ENCODE measurements at regions not wholly inside any gene's neighbourhood (a gene's known extent, or its start where the extent isn't known, plus 50 kb on each side); places are given as distances from the start of the nearest gene placed in this dataset.

GRCh38 chr4:42809419-42810084 is 83.0 kb upstream of the GRXCR1 start:
- H3K27ac ChIP-seq = no peak overlapping the region
- TF ChIP-seq ZFX (IDR thresholded peaks at IDR 0.05; ENCODE audit: borderline replicate concordance) = no peak
- TF ChIP-seq, protein P1, sequence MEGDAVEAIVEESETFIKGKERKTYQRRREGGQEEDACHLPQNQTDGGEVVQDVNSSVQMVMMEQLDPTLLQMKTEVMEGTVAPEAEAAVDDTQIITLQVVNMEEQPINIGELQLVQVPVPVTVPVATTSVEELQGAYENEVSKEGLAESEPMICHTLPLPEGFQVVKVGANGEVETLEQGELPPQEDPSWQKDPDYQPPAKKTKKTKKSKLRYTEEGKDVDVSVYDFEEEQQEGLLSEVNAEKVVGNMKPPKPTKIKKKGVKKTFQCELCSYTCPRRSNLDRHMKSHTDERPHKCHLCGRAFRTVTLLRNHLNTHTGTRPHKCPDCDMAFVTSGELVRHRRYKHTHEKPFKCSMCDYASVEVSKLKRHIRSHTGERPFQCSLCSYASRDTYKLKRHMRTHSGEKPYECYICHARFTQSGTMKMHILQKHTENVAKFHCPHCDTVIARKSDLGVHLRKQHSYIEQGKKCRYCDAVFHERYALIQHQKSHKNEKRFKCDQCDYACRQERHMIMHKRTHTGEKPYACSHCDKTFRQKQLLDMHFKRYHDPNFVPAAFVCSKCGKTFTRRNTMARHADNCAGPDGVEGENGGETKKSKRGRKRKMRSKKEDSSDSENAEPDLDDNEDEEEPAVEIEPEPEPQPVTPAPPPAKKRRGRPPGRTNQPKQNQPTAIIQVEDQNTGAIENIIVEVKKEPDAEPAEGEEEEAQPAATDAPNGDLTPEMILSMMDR (IDR thresholded peaks at IDR 0.05) = no peak

DNA sequence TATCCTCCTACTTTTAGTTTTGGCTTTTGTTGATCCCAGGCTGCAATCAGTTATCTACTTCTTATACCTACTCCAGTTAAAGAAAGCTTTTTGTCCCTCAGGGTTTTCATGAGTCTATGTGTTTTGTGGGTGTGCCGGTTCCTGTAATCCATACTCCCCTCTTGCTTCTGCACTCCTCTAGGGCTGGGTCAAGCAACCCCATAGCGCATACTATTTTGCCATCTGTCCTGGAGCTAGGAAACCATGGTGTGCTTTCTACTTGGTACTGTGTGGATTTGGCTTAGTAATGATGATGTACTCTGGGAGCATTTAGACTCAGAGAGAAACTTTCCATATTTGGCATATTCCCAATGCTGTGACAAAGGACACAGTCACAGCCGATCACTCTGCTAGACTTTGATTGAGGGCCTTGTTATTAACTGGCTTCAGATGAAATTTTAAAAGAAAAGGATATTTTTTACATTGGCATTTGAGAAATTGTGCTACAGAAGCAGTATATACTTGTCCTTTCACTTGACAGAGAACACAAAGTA is 86.1 kb upstream of the GRXCR1 start:
- TF ChIP-seq, protein P1 (IDR thresholded peaks at IDR 0.05) = no peak
- no peak for TF ChIP-seq ZFX (IDR thresholded peaks at IDR 0.05; ENCODE audit: borderline replicate concordance)

GRCh38 chr4:42789041-42789567 is 103.4 kb upstream of the GRXCR1 start:
- TF ChIP-seq ZFX (IDR thresholded peaks at IDR 0.05; ENCODE audit: borderline replicate concordance) = no peak

More for the DNA sequence above, 86.1 kb upstream of the GRXCR1 start:
- H3K27ac ChIP-seq = no peak overlapping the region

GRCh38 chr4:42787079-42787463 is 105.4 kb upstream of the GRXCR1 start:
- no peak overlapping the region for H3K27ac ChIP-seq
- TF ChIP-seq, protein P1 (IDR thresholded peaks at IDR 0.05) = no peak
- TF ChIP-seq ZFX (IDR thresholded peaks at IDR 0.05; ENCODE audit: borderline replicate concordance) = no peak

More at GRCh38 chr4:42789041-42789567, 103.4 kb upstream of the GRXCR1 start:
- H3K27ac ChIP-seq = no peak overlapping the region

GRCh38 chr4:42786350-42787078 is 106.0 kb upstream of the GRXCR1 start:
- TF ChIP-seq, protein P1 (IDR thresholded peaks at IDR 0.05) = no peak
- no peak for TF ChIP-seq ZFX (IDR thresholded peaks at IDR 0.05; ENCODE audit: borderline replicate concordance)
- H3K27ac ChIP-seq = no peak overlapping the region

GRCh38 chr4:42785817-42786216 is 106.7 kb upstream of the GRXCR1 start:
- no peak overlapping the region for H3K27ac ChIP-seq
- TF ChIP-seq, protein P1 (IDR thresholded peaks at IDR 0.05) = no peak
- no peak for TF ChIP-seq ZFX (IDR thresholded peaks at IDR 0.05; ENCODE audit: borderline replicate concordance)

DNA sequence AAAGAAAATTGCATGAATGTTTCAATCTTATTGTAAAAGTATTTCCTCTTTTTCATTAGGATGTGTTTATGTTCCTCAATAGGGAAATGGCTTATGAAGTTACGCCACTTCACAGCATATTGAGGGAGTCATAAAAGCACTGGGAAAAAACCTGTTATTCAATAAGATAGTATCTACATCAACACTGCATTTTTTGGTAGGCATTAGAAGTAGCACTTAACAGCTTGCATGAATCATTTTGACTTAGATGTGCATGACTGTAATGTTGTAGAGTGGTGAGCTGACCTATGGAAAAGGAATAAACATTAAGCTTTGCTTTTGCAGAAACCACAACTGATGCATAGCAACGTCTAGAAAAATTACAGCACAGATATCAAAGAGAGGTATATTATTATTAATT is 111.2 kb upstream of the GRXCR1 start:
- TF ChIP-seq ZFX (IDR thresholded peaks at IDR 0.05; ENCODE audit: borderline replicate concordance) = no peak
- TF ChIP-seq, protein P1 (IDR thresholded peaks at IDR 0.05) = no peak
- H3K27ac ChIP-seq = no peak overlapping the region

Data from 22Rv1 (cell line).